HG02852 (cell line): ENCODE measurements at regions not wholly inside any gene's neighbourhood (a gene's known extent, or its start where the extent isn't known, plus 50 kb on each side); places are given as distances from the start of the nearest gene placed in this dataset.
"Not testable (repeated sequence)": the region's sequence is repeated elsewhere in the genome, so short reads cannot be mapped to it uniquely, and the experiment has no call there.

Source experiments
- ATAC-seq: cut with Tn5 transposase; IDR thresholded peaks from one replicate; pipeline ENCODE4 v1.9.1; 2021; ENCODE audit warnings: mild to moderate bottlenecking, moderate library complexity; ENCODE audit not compliant: unreplicated experiment

GRCh38 chr20:53655625-53656292 lies 62.1 kb upstream of the ZNF217 start:
- no peak for ATAC-seq

DNA sequence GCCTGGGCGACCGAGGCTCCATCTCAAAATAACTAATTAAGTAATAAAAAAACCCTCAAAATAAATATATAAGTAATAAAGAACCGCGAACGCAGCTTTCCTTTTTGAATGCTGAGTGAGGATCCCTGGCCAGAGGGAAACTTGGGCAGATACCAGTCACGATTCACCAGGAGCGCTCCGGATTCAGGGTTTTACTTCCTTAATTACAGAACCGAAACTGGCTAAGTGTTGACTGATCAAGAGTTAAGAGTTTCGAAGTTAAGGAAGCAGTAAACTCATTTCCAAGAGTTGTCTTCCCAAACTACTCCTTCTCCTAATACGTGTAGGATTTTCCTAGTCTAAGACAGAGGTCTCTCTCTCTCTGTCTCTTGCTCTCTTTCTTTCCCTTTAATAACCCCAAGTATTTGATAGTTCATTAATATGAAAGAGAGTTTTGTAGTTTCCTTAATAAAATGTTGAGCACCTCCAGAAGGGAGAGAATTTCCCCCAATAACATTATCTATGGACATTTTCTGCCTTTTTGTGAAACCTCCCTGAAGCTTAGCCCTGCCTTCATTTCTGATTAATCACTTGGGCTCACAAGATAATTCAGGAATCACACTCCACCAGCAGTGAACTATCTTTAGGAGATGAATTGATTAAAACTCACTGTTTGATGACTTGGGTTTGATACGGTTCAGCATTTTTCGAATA lies 61.4 kb upstream of the ZNF217 start:
- no peak for ATAC-seq

DNA sequence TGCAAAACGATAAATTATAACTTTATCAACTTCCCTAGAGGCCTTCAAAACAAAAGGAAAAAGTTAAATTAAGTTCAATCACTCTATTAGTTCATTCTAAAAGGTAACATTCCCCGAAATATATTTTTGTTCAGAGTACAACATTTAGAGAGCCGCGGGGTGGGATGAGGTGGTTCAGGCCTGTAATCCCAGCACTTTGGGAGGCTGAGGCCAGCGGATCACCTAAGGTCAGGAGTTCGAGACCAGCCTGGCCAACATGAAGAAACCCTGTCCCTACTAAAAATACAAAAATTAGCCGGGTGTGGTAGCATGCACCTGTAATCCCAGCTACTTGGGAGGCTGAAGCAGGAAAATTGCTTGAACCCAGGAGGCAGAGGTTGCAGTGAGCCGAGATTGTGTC lies 60.9 kb upstream of the ZNF217 start:
- ATAC-seq = not testable (repeated sequence)

DNA sequence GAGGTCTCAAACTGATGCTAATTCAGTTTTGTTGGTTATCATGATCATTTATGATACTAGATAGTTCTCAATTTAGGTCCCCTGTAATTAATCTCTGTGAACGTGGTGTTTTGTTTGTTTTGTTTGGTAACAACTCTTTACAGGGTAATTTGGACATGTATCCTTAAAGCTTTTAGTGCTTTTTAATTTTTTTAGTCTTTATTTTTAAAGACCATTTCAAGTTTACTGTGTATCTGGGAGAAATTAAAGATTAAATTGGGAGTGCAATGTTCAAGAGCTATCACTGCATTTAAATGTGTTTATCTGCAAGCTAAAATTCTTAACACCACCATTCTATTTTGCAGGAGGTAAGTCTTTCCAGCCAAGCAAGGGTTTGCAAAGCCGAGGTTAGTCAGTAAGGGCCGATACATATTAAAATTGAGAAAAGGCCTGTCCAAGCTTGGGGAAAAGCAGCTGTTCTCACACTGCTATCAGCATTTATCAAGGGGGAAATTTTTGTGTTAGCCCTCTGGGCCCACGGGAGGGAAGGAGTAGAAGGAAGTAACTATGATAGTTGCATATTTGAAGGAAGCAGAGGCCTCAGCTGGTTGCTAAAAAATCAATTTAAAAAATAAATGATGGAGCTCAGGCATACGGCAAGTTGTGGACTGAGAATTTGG lies 59.3 kb upstream of the ZNF217 start:
- no peak for ATAC-seq

- ATAC-seq = peak; percentile 74
These were observed 58.6 kb upstream of the ZNF217 start for GRCh38 chr20:53652090-53652858.

GRCh38 chr20:53649493-53649892 lies 55.9 kb upstream of the ZNF217 start:
- not testable (repeated sequence) for ATAC-seq

GRCh38 chr20:53647286-53647821 lies 53.7 kb upstream of the ZNF217 start:
- no peak for ATAC-seq

DNA sequence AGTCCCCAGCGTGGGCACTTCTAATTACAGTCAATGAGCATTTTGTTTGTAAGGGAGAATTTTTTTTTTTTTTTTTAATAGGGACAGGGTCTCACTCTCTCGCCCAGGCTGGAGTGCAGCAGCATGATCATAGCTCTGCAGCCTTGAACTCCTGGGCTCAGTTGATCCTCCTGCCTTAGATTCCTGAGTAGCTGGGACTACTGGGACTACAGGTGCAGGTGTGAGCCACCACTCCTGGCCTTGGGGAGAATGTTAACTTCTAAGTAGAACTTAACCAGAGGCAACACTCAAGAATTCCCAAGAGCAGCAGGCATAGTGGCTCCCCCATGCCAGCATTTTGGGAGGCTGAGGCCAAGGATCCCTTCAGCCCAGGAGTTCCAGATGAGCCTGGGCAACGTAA lies 52.9 kb upstream of the ZNF217 start:
- ATAC-seq = no peak

- ATAC-seq = no peak
These were observed 51.9 kb upstream of the ZNF217 start for GRCh38 chr20:53645582-53645897.

DNA sequence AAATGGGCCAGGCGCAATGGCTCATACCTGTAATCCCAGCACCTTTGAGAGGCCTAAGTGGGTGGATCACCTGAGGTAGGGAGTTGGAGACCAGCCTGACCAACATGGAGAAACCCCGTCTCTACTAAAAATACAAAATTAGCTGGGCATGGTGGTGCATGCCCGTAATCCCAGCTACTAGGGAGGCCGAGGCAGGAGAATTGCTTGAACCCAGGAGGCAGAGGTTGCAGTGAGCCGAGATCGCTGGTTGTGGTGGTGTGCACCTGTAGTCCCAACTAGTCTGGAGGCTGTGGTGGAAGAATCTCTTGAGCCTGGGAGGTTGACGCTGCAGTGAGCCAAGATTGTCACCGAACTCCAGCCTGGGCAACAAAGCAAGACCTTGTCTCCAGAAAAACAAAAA lies 50.5 kb upstream of the ZNF217 start:
- not testable (repeated sequence) for ATAC-seq
